ENCODE measurements at regions not wholly inside any gene's neighbourhood (a gene's known extent, or its start where the extent isn't known, plus 50 kb on each side); places are given as distances from the start of the nearest gene placed in this dataset.
"Not testable (repeated sequence)": the region's sequence is repeated elsewhere in the genome, so short reads cannot be mapped to it uniquely, and the experiment has no call there.

- in situ Hi-C loops (cut with HindIII; ENCODE audit: low pct_unique_long_range_greater_than_20kb, low sequenced_read_pairs): no loop called here
- DNase-seq (ENCODE audit: low read depth, low spot score): no peak
These were observed 354.0 kb upstream of the CCL2 start for GRCh38 chr17:33901085-33901484.

- in situ Hi-C loops (cut with HindIII; ENCODE audit: low pct_unique_long_range_greater_than_20kb, low sequenced_read_pairs): no loop called here
- DNase-seq (ENCODE audit: low read depth, low spot score): no peak
These were observed 352.1 kb upstream of the CCL2 start for GRCh38 chr17:33902901-33903449.

GRCh38 chr17:33904476-33904875 is 350.6 kb upstream of the CCL2 start:
- no peak for DNase-seq (ENCODE audit: low read depth, low spot score)
- in situ Hi-C loops (cut with HindIII; ENCODE audit: low pct_unique_long_range_greater_than_20kb, low sequenced_read_pairs): no loop called here

- DNase-seq (ENCODE audit: low read depth, low spot score): no peak
- in situ Hi-C loops (cut with HindIII; ENCODE audit: low pct_unique_long_range_greater_than_20kb, low sequenced_read_pairs): no loop called here
These were observed 349.7 kb upstream of the CCL2 start for GRCh38 chr17:33905338-33905800.

GRCh38 chr17:33908363-33909064 is 346.6 kb upstream of the CCL2 start:
- DNase-seq (ENCODE audit: low read depth, low spot score): no peak
- in situ Hi-C loops (cut with HindIII; ENCODE audit: low pct_unique_long_range_greater_than_20kb, low sequenced_read_pairs): no loop called here

GRCh38 chr17:33910200-33910857 is 344.8 kb upstream of the CCL2 start:
- no peak for DNase-seq (ENCODE audit: low read depth, low spot score)
- in situ Hi-C loops (cut with HindIII; ENCODE audit: low pct_unique_long_range_greater_than_20kb, low sequenced_read_pairs): no loop called here

GRCh38 chr17:33914125-33914524 is 341.0 kb upstream of the CCL2 start:
- no peak for DNase-seq (ENCODE audit: low read depth, low spot score)
- in situ Hi-C loops (cut with HindIII; ENCODE audit: low pct_unique_long_range_greater_than_20kb, low sequenced_read_pairs): no loop called here

- DNase-seq (ENCODE audit: low read depth, low spot score): no peak
- in situ Hi-C loops (cut with HindIII; ENCODE audit: low pct_unique_long_range_greater_than_20kb, low sequenced_read_pairs): no loop called here
These were observed 332.1 kb upstream of the CCL2 start for GRCh38 chr17:33922971-33923370.

GRCh38 chr17:33924104-33924503 is 331.0 kb upstream of the CCL2 start:
- in situ Hi-C loops (cut with HindIII; ENCODE audit: low pct_unique_long_range_greater_than_20kb, low sequenced_read_pairs): no loop called here
- no peak for DNase-seq (ENCODE audit: low read depth, low spot score)

GRCh38 chr17:33925649-33926048 is 329.4 kb upstream of the CCL2 start:
- in situ Hi-C loops (cut with HindIII; ENCODE audit: low pct_unique_long_range_greater_than_20kb, low sequenced_read_pairs): no loop called here
- DNase-seq (ENCODE audit: low read depth, low spot score): no peak

GRCh38 chr17:33927732-33928133 is 327.4 kb upstream of the CCL2 start:
- in situ Hi-C loops (cut with HindIII; ENCODE audit: low pct_unique_long_range_greater_than_20kb, low sequenced_read_pairs): no loop called here

GRCh38 chr17:33929181-33929724 is 325.8 kb upstream of the CCL2 start:
- in situ Hi-C loops (cut with HindIII; ENCODE audit: low pct_unique_long_range_greater_than_20kb, low sequenced_read_pairs): no loop called here

More at GRCh38 chr17:33927732-33928133, 327.4 kb upstream of the CCL2 start:
- no peak for DNase-seq (ENCODE audit: low read depth, low spot score)

GRCh38 chr17:33931148-33931814 is 323.8 kb upstream of the CCL2 start:
- in situ Hi-C loops (cut with HindIII; ENCODE audit: low pct_unique_long_range_greater_than_20kb, low sequenced_read_pairs); DNase-seq (ENCODE audit: low read depth, low spot score): not testable (repeated sequence)

More at GRCh38 chr17:33929181-33929724, 325.8 kb upstream of the CCL2 start:
- no peak for DNase-seq (ENCODE audit: low read depth, low spot score)

- in situ Hi-C loops (cut with HindIII; ENCODE audit: low pct_unique_long_range_greater_than_20kb, low sequenced_read_pairs): no loop called here
- no peak for DNase-seq (ENCODE audit: low read depth, low spot score)
These were observed 322.1 kb upstream of the CCL2 start for GRCh38 chr17:33932996-33933395.

GRCh38 chr17:33933576-33933975 is 321.5 kb upstream of the CCL2 start:
- in situ Hi-C loops (cut with HindIII; ENCODE audit: low pct_unique_long_range_greater_than_20kb, low sequenced_read_pairs): no loop called here
- no peak for DNase-seq (ENCODE audit: low read depth, low spot score)

- DNase-seq (ENCODE audit: low read depth, low spot score): no peak
- in situ Hi-C loops (cut with HindIII; ENCODE audit: low pct_unique_long_range_greater_than_20kb, low sequenced_read_pairs): no loop called here
These were observed 320.4 kb upstream of the CCL2 start for GRCh38 chr17:33934696-33935095.

GRCh38 chr17:33935822-33936221 is 319.3 kb upstream of the CCL2 start:
- no peak for DNase-seq (ENCODE audit: low read depth, low spot score)
- in situ Hi-C loops (cut with HindIII; ENCODE audit: low pct_unique_long_range_greater_than_20kb, low sequenced_read_pairs): no loop called here

- no peak for DNase-seq (ENCODE audit: low read depth, low spot score)
- in situ Hi-C loops (cut with HindIII; ENCODE audit: low pct_unique_long_range_greater_than_20kb, low sequenced_read_pairs): no loop called here
These were observed 318.3 kb upstream of the CCL2 start for GRCh38 chr17:33936764-33937163.
